ENCODE measurements at regions not wholly inside any gene's neighbourhood (a gene's known extent, or its start where the extent isn't known, plus 50 kb on each side); places are given as distances from the start of the nearest gene placed in this dataset.

DNA sequence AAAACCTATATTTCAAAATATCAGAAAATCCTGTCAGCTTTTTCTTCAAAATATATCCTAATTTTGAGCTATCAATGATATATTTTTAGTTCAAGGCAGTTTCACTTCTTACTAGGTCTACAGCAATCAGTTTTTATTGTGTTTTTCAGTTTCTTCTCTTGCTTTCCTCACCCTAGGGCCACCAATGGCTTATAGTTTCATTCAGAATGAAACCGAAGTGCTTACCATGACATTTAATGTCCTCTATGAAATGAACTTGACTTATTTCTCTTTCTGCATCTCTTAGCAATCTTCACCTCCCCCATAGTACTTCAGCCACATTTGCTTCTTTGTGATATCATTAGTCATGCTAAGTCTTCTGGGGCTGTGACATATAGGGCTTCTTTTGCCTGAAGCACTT is 100.3 kb downstream of the ARL5B start:
- TF ChIP-seq MYC (IDR thresholded peaks at IDR 0.05; ENCODE audit: low read depth, low read length) (no peak), JUN (IDR thresholded peaks at IDR 0.05; ENCODE audit: borderline replicate concordance, insufficient read depth, insufficient read length, low read depth) (no peak), POLR2AphosphoS5 (IDR thresholded peaks at IDR 0.05; ENCODE audit: insufficient read depth, low read depth, low read length) (no peak)
